VCaP (cell line): ENCODE measurements at regions not wholly inside any gene's neighbourhood (a gene's known extent, or its start where the extent isn't known, plus 50 kb on each side); places are given as distances from the start of the nearest gene placed in this dataset.

ENCODE experiments used
- H3K27ac ChIP-seq: fragments of 450-650 bp; 2 replicates; pipeline ENCODE4 v1.5.1; 2017
- TF ChIP-seq, protein P1 (sequence below): fragments of 450-650 bp; conservative IDR thresholded peaks from 2 replicates; pipeline ENCODE4 v1.5.1; 2017; ENCODE audit warnings: mild to moderate bottlenecking, moderate library complexity

DNA sequence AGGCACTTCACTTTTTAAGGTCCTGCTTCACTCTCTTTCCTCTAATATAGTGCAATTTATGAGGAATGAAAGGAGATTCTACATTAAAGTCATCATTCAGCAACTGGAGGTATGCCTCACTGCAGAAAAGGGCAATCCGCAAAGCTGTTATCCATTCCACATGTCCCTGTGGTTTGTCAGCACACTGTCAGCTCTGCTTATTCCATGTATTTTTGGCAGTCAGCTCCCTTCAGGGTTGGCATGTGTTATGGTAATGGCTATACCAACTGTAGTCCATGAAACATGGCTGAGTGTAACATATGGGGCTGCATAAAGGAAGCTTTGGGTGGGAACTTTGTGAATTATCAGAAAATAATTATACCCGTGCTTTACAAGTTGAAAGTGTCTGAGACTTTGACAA lies 154.1 kb downstream of the GALC start:
- TF ChIP-seq, protein P1, sequence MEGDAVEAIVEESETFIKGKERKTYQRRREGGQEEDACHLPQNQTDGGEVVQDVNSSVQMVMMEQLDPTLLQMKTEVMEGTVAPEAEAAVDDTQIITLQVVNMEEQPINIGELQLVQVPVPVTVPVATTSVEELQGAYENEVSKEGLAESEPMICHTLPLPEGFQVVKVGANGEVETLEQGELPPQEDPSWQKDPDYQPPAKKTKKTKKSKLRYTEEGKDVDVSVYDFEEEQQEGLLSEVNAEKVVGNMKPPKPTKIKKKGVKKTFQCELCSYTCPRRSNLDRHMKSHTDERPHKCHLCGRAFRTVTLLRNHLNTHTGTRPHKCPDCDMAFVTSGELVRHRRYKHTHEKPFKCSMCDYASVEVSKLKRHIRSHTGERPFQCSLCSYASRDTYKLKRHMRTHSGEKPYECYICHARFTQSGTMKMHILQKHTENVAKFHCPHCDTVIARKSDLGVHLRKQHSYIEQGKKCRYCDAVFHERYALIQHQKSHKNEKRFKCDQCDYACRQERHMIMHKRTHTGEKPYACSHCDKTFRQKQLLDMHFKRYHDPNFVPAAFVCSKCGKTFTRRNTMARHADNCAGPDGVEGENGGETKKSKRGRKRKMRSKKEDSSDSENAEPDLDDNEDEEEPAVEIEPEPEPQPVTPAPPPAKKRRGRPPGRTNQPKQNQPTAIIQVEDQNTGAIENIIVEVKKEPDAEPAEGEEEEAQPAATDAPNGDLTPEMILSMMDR: no peak
- no peak overlapping the region for H3K27ac ChIP-seq

DNA sequence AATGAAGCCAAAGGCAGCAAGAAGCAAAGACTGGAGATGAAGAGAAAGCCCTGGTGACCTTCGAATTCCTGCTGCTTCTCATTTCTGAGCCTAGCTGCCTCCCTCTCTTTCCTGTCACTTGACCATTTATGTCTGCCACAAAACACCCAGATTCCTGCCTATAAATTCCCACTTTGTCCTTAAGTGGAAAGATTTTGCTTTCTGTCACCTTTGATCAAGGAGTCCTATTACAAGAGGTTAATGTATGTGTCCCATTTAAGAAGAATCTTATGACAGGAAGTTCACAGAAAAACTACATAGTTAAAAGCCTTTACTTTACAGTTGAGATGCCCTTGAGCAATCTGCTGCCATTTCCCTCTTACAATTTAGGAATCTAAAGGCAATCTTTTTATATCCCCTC lies 155.7 kb downstream of the GALC start:
- TF ChIP-seq, protein P1: no peak
- no peak overlapping the region for H3K27ac ChIP-seq

DNA sequence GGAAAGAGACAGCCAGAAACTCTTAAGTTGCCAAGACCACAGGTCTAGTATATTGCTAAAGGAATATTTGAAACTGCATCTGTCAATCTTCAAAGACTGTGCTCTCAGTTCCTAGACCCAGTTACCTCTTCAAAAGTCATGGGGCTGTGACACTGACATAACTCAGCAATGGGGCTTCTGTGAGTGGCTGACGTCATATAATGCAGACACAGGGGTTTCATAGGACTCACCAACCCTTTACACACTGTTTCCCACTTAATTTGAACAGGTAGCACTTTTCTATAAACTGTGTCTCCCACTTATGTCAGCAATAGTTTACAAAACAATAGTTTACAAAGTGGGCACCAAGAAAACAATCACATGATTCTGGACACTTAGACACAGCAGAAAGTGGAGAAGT lies 158.4 kb downstream of the GALC start:
- H3K27ac ChIP-seq: no peak overlapping the region
- TF ChIP-seq, protein P1: no peak

DNA sequence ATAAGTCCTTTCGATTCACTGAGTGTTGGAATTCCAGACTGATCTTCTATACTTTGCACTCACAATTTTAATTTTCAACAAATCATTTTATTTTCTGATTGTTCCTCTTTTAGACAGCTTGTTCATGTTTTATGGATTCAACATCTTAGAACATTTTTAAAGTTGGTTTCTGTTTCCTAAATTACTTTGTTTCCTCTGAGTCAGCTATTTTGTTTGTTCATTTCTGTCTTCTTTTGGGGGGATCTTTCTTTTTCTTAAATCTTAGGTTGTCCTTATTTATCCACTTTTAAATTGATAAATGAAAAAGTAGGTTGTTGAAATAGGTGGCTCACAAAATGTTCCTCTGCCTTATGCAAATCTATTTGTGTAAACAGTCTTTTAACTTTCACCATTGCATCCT lies 160.0 kb downstream of the GALC start:
- no peak overlapping the region for H3K27ac ChIP-seq
- TF ChIP-seq, protein P1: no peak

DNA sequence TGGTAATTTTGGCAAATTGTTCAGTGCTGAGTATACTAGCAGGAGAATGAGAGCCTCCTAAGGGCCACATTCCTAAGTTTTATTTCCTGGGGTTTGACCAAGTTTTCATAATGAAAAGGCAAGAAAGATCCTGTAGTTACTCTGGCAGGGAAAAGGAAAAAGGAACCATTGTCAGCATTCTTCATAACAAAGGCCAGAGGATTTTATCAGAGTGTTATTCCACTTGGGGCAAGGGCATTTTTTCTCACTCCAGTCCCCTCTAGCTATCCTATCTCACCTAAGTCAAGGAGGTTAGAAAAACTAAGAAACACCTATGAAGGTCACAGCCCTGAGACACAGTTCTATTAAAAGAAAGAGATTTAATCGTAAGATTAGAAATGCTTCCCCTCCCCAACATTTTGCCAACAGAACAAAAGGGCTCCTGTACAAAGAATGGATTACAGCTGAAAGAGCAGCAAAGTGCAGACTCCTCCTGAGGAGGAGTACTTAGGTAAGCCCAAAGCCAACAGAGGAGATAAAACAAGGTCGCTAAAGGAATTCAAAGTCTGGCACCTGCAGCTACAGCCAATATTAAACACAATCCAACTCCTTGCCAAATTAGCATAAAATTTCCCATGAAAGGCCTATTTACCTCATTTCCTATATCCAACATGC lies 162.4 kb downstream of the GALC start:
- H3K27ac ChIP-seq: no peak overlapping the region
- TF ChIP-seq, protein P1: no peak

DNA sequence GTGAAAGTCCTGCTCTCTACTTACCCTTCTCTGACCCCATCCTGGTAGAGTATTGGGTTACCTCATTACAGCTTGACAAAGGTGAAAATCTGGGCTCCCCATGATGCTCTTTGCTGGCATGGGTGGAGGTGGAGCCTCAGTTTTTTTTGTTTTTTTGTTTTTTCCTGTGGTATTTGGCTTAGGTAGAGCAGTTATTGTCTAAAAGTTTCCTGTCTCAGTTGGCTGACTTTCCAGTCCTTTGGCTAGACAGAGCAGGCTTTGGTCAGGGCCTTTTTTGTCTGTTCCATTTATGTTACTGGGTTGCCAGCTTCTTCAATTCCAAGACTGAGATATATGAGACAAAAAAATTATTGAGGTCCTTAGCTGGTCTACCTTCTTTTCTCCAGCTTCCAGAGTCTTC lies 163.4 kb downstream of the GALC start:
- H3K27ac ChIP-seq: no peak overlapping the region
- TF ChIP-seq, protein P1: no peak

DNA sequence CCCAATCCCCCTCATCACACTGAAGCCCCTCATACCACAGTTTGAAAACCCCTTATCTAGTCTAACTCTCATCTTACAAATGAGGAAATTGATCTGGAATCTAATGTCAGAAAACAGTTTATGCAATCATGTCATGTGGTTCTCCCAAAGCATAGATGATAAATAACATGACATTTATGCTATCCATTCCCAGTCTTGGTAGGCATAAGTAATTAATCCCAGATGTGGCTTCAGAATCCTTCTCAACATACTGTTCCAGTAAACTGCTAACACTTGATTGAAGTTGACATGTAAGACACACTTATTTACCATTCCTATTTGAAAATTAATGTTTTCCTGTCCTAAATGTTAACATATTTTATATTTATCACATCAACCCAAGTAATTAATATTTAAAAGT lies 168.7 kb downstream of the GALC start:
- TF ChIP-seq, protein P1: no peak
- no peak overlapping the region for H3K27ac ChIP-seq

DNA sequence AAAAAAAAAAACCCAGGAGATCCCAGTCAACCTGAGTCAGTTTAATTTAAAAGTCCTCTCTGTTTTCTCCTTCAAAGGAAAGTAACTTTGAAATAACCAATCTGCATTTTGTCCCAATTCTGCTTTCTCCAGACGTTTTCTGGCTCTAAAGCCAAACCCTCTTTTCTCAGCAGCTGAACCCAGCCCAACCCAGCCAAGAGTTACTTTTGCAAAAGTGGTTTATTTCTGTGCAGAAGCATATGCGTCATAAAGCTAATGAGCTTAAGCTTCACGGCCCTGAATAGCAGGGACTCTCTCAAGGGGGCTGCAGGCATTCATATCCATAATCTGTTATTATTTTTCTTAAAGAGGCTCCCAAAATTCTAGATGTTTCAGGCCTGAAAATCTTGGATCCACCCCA lies 176.6 kb downstream of the GALC start:
- TF ChIP-seq, protein P1: no peak
- H3K27ac ChIP-seq: no peak overlapping the region
